HEK293 (cell line): ENCODE measurements at regions not wholly inside any gene's neighbourhood (a gene's known extent, or its start where the extent isn't known, plus 50 kb on each side); places are given as distances from the start of the nearest gene placed in this dataset.

Experiments
- ZNF146 ChIP-seq: fragments of 450-650 bp; formaldehyde crosslinking; IDR thresholded peaks from 2 replicates; pipeline ENCODE4 v1.5.1; 2016; ENCODE audit warnings: missing biosample characterization, missing genetic modification characterization
- TF ChIP-seq, protein P1 (sequence below): fragments of 450-650 bp; formaldehyde crosslinking; IDR thresholded peaks from 2 replicates; pipeline ENCODE4 v1.5.1; 2016; ENCODE audit warnings: missing biosample characterization, missing genetic modification characterization

GRCh38 chr1:168408539-168408865 is 127.8 kb downstream of the TBX19 start:
- TF ChIP-seq, protein P1, sequence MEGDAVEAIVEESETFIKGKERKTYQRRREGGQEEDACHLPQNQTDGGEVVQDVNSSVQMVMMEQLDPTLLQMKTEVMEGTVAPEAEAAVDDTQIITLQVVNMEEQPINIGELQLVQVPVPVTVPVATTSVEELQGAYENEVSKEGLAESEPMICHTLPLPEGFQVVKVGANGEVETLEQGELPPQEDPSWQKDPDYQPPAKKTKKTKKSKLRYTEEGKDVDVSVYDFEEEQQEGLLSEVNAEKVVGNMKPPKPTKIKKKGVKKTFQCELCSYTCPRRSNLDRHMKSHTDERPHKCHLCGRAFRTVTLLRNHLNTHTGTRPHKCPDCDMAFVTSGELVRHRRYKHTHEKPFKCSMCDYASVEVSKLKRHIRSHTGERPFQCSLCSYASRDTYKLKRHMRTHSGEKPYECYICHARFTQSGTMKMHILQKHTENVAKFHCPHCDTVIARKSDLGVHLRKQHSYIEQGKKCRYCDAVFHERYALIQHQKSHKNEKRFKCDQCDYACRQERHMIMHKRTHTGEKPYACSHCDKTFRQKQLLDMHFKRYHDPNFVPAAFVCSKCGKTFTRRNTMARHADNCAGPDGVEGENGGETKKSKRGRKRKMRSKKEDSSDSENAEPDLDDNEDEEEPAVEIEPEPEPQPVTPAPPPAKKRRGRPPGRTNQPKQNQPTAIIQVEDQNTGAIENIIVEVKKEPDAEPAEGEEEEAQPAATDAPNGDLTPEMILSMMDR, result no peak
- no peak for TF ChIP-seq ZNF146 (tag by site-specific recombination)
